Sciatic nerve (tissue), 2 donors: ENCODE measurements at regions not wholly inside any gene's neighbourhood (a gene's known extent, or its start where the extent isn't known, plus 50 kb on each side); places are given as distances from the start of the nearest gene placed in this dataset.

ENCODE experiments used
- ATAC-seq: fragments of 200-7000 bp; cut with Tn5 transposase; one replicate; pipeline ENCODE4 v1.9.1; 2020; ENCODE audit warnings: mild to moderate bottlenecking, moderate library complexity
- DNase-seq: peaks from one replicate; pipeline ENCODE4 v3.0.0-alpha.2; 2020; ENCODE audit warnings: low spot score
- intact Hi-C: fragments of 100-400 bp; cut with DNase I; formaldehyde crosslinking; loops from one replicate; pipeline ENCODE4 v1.14.2; 2022
- donor health status: DM: no; HTN: no; CAD: no.
- donor health status: DM: no; HTN: no; CAD: no.

DNA sequence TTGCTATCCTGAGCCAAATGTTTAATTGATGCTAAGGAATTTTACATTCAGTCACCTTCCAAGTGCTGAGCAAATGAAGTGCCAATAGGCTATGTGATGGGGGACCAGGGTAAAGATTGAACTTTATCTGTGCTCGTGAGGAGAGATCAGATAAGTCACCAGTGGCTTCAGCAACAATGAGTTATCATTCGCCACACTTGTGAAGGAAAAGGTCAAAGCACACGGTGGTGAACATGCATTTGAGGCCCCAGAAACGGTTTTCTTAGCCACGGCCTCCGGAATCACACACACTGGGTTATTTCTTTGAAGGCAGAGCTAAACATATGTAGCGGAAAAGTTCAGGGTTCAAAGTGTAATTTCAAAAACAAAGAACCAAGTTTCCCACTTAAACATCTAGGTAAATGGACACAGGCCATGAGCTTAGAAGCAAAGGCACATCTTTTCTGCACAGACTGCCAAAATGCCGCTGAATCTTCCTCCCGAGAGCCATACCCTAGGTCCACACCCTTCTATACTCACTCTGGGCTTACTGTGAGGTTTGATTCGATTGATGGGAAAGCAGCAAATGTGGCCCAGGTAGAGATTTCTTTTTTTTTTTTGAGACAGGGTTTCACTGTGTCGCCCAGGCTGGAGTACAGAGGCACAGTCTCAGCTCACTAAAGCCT is 268.5 kb downstream of the SHQ1 start:
- ATAC-seq = no peak
- DNase-seq = no peak
- intact Hi-C loops = no loop called here

DNA sequence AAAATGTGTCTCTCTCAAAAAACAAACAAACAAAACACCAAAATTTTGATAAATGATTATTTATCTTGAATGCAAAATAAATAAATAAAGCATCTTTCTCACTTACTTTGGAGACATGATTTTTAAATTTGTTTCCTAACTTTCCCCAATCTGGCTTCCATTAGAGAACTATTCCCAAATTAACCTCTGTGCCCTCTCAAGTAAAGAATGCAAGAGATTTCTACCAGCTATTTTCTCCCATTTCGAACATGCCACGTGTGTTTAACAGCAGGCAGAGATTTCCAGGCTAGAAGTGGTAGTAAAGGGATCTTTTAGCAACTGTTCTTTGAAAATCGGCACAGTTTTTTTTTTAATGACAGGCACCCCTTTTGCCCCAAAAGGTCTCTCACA is 269.1 kb downstream of the SHQ1 start:
- ATAC-seq (no peak), DNase-seq (no peak)
- intact Hi-C loops = no loop called here

DNA sequence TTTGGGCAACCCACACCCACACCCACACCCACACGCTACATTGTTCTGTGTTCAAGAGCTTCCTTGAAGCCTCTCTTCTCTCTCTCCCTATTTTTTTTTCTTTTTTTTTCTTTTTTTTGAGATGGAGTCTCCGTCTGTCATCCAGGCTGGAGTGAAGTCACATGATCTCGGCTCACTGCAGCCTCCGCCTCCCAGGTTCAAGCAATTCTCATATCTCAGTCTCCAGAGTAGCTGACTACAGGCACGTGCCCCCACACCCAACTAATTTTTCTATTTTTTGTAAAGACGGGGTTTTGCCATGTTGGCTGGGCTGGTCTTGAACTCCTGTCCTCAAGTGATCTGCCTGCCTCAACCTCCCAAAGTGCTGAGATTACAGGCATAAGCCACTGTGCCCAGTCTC is 271.1 kb downstream of the SHQ1 start:
- DNase-seq = no peak
- intact Hi-C loops = no loop called here
- no peak for ATAC-seq

DNA sequence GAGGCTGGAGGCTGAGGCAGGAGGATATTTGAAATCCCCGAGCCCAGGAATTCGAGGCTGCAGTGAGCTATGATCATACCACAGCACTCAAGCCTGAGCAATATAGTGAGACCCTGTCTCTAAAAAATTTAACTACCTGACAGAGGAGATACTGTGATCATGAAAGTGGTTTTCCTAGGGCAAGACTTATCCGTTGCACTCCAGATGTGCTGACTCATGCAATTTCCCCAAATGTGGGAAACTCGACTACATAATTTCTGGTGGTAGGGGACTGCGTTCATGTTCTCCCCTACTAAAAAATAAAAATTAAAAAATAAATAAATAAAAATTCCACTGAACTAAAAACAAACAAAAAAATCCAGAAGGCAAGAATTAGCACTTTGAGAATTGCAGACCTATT is 271.7 kb downstream of the SHQ1 start:
- no peak for ATAC-seq
- no peak for DNase-seq
- intact Hi-C loops = no loop called here

DNA sequence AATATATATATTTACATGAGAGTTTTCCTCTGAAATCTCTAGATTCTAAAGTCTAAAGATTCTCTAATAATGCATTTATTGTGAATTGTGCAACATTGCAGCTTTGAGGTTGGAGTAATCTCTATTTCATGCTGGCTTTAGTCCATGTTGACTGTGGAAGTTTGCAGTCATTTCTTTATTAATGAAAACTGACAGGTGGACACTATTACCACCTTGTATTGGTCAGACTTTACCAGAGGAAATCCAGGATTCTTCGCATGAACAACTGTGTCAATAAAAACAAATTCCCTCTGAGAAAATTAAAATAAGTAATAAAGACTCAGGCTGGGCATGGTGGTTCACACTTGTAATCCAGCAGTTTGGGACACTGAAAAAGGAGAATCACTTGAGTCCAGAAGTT is 274.1 kb downstream of the SHQ1 start:
- DNase-seq (no peak), ATAC-seq (no peak)
- intact Hi-C loops = no loop called here

DNA sequence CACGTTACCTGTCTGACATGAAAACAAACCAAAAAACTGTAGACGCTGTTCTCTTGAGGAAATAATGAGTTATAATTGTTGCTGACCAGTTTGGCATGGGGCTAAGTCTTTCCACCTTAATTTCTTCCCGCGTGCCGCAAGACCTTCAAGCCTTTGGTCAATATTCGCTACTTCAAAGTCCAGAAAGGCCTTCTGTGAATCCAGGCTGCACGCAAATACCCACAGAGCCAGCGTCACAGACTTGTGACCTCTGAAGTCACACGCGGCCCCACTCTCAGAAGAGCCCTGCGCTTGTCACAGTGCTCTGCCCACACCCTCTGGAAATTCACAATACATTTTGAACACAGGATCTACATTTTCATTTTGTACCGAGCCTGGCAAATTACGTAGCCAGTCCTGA is 275.2 kb downstream of the SHQ1 start:
- intact Hi-C loops = no loop called here
- no peak for DNase-seq
- ATAC-seq = no peak

DNA sequence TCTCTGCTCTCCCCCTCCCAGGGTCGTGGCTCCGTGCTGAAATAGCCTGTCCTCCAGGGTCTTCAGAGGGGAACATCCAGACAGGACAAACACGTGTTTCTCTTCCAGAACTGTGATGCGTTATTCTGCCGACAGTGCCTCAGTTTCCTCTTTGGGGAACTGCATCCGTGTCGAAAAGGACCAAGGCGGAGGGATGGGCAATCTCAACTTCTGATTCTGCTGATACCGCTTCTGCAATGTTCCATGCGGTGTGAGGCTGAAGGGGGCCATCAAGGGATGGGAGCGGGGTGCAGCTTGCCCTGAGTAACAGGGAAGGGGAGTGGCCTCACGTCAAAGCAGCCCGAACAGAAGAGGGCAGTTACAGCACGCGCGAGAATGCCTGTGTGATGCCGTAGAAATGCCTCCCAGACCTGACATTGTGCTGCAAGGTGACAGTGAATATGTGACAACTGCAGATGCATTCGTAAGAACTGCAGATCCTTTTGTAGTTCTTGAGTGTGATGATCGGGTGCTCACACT is 275.7 kb downstream of the SHQ1 start:
- DNase-seq = no peak
- ATAC-seq = no peak
- intact Hi-C loops = no loop called here

DNA sequence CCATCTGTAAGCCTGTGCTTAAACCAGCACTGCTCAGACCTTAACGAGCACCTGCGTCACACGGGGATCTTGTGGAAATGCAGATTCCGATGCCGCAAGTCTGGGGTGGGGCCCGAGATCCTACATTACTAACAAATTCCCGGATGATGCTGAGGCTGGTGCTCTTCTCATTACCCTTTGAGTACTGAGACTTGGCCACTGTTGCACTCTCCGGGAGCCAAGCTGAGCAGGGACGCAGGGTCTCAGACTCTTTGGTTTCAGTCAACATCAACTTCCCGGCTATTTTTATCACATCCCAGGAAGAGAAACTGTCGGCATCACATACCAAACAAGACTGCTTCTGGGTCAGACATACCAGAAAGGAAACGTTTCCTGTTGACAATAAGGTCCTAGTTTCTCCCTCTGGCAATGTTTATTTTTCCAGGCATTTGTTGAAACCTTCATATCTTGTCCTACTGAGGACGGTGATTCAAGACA is 276.6 kb downstream of the SHQ1 start:
- DNase-seq (no peak), ATAC-seq (no peak)
- intact Hi-C loops = no loop called here

DNA sequence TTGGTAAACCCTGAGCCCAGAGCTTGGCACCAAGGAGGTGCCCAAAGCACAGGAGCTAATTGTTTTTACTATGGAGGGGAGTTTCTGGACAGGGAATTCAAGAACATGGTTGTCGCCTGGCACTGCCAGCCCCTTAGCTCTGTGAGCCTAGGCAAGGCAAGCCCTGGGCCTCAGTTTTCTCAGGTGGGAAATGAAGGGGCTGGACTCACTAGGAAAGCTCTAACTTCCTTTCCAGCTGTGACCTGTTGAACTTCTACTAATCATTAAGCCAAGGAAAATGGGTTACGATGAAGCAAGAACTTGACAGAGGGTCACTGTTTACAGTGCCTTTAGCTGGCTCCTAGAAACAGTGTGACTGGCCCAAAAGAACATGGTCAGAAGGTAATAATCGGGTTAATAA is 277.2 kb downstream of the SHQ1 start:
- ATAC-seq (no peak), DNase-seq (no peak)
- intact Hi-C loops = no loop called here

DNA sequence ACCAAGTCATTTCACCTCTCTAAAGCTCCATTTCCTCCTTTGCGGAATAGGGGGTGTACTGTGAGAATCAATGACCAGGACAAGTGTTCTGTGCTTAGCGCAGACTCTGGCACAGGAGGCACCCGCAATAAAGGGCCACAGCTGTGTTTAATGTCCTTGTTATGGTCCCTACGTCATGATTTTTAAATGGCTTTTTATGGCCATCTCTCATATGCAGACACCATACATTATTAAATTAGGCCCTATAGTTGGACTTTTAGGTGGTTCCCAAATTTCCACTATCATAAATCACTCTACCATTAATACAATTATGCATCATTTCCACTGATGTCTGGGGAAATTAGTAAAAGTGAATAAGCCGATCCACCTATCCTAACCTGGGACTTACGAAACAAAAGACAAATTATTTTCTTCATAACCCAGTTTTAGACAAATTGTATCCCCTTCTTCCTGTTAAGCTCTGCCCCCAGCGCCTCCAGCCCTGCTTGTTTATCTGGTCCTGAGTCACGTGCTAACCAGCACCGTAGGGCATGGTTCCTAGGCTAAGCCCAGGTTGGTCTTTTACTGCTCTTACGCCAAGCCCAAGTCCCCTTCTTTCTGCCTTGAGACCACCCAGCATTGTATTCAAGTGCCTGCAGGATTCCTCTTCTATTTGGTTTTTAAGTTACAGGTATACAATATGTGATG is 278.3 kb downstream of the SHQ1 start:
- no peak for DNase-seq
- ATAC-seq = no peak
- intact Hi-C loops = no loop called here

DNA sequence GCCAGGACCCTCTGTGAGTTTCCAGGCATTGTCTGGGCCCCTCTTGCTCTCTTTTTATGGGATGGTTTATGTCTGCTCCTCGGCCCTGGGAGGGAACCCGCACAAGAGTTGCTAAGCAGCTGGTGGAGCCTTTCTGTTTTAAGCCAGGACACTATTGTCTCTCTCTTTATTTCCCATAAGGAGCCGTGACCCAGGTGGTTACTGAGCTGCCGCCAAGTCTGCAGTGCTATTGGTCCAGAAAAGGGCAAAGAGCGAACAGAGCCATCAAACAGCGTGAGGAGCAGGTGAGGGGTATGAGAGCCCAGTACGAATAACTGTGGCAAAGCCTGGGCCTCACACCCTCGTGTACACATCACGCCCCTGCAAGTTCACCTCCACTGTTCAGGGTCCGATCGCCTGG is 280.2 kb downstream of the SHQ1 start:
- intact Hi-C loops = no loop called here
- ATAC-seq = no peak
- DNase-seq = no peak

DNA sequence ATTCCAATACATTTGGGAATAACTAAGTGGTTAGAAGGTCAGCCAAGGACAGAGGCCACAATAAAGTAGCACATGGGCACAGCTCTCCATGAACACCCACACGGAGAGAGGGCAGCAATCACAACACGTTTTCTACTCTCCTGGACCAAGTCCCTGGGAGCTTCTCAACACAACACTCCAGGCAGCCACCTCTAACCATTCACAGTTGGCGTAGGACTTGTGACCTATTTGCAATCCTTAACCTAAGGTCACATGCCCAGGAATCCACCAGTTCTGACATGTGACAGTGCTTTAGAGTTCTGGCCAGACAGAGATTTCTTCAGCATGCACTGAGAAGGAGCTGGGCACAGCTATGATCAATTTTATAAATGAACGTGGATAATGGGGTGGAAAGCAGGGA is 280.8 kb downstream of the SHQ1 start:
- intact Hi-C loops = no loop called here
- DNase-seq (no peak), ATAC-seq (no peak)

DNA sequence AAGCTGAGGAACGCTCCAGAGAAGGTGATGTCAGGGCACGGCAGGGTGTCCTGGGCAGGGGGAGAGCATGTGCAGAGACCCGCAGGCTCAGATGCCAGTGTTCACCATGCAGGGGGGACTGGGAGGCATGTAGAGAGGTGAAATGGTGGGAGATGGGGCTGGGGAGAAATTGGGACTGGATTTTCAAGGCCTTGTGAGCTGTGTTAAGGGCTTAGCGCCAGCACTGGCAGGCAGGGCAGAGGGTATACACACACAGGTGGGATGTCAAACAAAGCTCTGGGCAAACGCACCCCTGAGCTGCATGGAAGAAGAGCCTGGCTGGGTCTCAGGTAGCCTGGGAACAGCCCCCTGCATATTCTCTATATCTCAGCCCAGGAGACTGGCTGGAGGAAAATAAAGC is 282.7 kb downstream of the SHQ1 start:
- intact Hi-C loops = no loop called here
- ATAC-seq (no peak), DNase-seq (no peak)

DNA sequence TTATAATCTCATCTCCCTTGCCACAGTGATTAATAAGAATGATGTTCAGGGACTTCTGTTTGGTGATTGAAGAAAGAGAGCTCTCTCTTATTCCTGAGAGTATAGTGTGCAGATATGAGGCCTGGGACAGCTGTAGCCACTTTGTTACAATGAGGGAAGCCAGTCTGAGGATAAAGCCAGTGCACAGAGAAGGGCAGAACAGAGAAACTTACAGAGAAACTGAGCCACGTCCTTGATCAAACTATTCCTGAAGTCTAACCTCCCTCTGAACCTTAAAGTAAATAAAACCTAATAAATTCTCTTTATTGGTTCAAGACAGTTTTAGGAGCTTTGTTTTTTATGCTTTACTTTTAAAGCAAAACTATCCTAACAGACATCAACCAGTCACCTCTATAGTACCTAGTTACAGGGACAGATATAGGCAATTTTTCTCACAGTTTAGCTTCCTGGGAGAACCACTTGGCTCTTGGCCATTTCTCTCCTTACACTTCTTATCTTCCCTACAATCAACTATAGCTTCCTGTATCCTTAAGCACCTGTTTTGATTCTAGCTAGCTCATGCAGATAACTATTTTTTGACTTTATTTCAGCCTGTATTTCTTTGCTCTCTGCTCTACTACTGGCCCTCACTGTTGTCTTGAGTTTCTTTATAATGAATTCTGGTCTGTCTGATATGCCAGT is 284.4 kb downstream of the SHQ1 start:
- intact Hi-C loops = no loop called here
- ATAC-seq = no peak
- DNase-seq = no peak

DNA sequence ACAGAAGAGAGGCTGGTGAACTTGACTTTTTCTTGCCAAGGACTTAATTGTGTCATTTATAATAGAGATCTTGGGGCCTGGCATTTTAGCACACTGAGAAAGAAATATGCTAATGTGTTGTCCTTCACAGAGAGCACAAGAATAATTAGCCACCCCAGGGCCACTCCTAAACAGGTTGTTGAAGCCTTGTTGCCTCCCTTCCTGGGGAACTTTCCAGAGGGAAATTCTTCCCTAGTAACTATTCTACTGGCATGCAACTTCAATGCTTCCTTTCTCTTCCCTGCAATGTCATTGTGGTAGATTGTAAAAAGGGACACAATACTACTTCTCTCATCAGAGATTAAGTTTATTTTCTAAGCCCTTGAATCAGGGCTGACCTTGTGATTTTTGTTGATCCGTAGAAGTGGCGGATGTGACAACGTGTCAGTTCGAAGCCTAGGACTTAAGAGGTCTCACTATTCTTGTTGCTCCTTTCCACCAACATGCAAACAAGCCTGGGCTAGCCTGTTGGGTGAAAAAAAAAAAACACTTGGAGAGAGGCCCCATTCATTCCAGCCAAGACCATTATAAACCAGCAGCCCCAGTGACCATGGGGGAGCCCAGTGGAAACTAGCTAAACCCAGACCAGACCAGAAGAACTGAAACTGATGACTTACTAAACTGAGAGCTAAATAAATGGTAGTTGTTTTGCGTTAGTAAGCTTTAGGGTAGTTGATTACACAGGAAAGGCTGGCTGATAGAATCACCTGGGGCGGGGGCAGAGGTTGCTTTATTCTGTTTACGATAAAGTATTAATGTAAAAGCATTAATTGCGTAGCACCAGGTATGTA is 287.2 kb downstream of the SHQ1 start:
- intact Hi-C loops = no loop called here
- no peak for ATAC-seq
- DNase-seq = no peak

DNA sequence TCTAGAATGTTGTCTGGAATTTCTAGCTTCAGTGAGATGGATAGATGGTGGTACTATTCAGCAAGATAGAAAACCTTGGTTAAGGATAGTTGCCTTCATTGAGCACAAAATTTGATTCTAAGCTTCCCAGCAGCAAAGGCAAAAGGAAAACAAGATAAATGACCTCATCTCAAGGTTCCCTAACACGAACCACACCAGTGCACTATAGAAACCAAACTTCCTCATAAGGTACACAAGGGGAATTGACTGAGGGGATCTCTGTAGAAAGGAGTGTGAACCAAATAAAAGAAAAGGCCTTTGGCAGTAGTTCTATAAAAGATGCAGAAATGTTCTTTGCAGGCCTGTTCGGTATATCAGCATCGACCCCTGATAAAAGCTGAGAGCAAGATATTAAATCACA is 288.9 kb downstream of the SHQ1 start:
- ATAC-seq = no peak
- intact Hi-C loops = no loop called here
- DNase-seq = no peak

DNA sequence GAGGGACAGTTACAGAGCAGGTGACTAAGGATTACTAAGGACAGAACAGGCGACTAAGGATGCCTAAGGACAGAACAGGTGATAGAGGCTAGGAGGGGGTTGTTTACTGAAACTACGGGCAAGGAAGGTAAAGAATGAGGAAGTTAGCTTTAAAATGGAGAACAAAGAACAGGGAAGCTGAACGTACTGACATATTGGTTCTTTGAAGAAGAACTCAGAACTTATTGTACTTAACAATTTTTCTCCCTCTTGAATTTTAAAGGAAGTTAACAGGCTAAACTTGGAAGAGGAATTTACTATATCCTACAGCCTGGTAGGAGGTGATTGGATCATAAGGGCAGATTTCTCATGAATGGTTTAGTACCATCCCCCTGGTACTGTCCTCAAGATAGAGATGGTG is 290.2 kb downstream of the SHQ1 start:
- intact Hi-C loops = no loop called here
- no peak for ATAC-seq
- DNase-seq = no peak

DNA sequence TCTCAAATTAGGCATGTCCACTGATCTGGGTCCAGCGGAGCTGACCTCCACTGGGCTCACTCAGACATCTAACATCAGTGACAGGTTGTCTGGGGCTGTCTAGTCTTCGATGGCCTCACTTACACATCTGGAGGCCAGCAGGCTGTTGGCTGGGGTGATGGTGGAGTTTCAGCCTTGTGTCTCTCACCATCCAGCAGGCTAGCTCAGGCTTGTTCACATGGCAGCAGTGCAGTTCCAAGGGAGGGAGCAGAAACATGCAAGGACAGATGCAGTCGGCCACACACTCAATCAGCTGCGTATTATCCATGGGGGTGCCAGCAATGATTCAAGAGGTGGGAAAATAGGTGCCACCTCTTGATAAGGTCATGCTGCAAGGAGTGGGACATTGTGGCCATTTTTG is 292.5 kb downstream of the SHQ1 start:
- DNase-seq (no peak), ATAC-seq (no peak)
- intact Hi-C loops = no loop called here

DNA sequence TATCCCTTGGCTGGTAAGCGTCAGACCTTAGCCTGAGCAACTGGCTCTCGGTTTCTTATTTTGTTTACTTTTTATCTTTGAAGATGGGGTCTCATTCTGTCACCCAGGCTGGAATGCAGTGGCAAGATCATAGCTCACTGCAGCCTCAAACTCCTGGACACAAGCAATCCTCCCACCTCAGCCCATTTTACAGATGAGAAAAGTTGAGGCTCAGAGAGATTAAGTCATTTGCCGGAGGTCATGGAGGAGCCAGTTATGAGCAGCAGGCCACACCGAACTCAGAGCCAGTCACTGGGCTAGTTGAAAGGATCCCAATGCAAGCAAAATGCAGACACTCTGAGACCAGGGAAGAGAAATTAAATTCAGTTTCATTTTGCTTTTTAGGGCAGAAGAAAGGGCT is 293.6 kb downstream of the SHQ1 start:
- ATAC-seq (no peak), DNase-seq (no peak)
- intact Hi-C loops = no loop called here

DNA sequence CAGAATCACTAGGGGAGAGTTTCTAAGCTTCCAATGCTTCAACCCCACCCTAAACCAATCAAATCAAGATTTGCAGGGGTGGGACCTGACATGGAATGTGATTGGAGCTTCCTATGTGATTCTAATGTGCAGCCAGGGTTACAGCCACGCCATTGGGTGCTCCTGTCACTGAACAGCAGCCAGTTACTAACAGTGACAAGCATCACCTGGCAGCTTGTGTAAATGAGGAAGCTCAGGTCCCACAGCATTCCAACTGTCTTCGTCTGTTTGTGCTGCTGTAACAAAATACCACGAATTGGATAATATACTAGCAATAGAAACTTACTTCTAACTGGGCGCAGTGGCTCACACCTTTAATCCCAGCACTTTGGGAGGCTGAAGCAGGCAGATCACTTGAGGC is 294.9 kb downstream of the SHQ1 start:
- ATAC-seq (no peak), DNase-seq (no peak)
- intact Hi-C loops = no loop called here
